ENCODE measurements at regions not wholly inside any gene's neighbourhood (a gene's known extent, or its start where the extent isn't known, plus 50 kb on each side); places are given as distances from the start of the nearest gene placed in this dataset.

- DNase-seq (peak; percentile 76 to 83 (median 78)), ATAC-seq (peak; percentile 27 to 60 (median 45))
- Histone ChIP-seq H3K36me3 (no peaks in the 10 kb centered on the region), H3K4me1 (peaks cover 0 to 94% (median 28%) of the 10 kb centered on the region in 4 donors), H3K9me3 (no peaks in the 10 kb centered on the region), H3K4me3 (peak overlapping the region in 2 of 3 donors; percentile 51 to 55), H3K27ac (peak overlapping the region; percentile 75 to 96 (median 92)), H3K27me3 (no peaks in the 10 kb centered on the region)
- TF ChIP-seq POLR2A (IDR thresholded peaks at IDR 0.05) = peak; percentile 33
- TF ChIP-seq, protein P1, sequence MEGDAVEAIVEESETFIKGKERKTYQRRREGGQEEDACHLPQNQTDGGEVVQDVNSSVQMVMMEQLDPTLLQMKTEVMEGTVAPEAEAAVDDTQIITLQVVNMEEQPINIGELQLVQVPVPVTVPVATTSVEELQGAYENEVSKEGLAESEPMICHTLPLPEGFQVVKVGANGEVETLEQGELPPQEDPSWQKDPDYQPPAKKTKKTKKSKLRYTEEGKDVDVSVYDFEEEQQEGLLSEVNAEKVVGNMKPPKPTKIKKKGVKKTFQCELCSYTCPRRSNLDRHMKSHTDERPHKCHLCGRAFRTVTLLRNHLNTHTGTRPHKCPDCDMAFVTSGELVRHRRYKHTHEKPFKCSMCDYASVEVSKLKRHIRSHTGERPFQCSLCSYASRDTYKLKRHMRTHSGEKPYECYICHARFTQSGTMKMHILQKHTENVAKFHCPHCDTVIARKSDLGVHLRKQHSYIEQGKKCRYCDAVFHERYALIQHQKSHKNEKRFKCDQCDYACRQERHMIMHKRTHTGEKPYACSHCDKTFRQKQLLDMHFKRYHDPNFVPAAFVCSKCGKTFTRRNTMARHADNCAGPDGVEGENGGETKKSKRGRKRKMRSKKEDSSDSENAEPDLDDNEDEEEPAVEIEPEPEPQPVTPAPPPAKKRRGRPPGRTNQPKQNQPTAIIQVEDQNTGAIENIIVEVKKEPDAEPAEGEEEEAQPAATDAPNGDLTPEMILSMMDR (IDR thresholded peaks at IDR 0.05) = no peak
- intact Hi-C loops (cut with DNase I) = no loop called here
- WGBS (ENCODE audit: insufficient coverage, low coverage, low lambda C conversion rate, missing lambda C conversion rate) = 19% methylated on average over 18 of the region's 19 CpGs
Observed at GRCh38 chr4:184896868-184897715, 71.3 kb upstream of the ACSL1 start.

- WGBS (ENCODE audit: insufficient coverage, low coverage, low lambda C conversion rate, missing lambda C conversion rate) = 37% methylated on average over 3 of the region's 7 CpGs
- H3K4me3 ChIP-seq = peak overlapping the region; percentile 3 to 55 (median 51)
Observed at GRCh38 chr4:184897895-184898294, 72.1 kb upstream of the ACSL1 start.

DNA sequence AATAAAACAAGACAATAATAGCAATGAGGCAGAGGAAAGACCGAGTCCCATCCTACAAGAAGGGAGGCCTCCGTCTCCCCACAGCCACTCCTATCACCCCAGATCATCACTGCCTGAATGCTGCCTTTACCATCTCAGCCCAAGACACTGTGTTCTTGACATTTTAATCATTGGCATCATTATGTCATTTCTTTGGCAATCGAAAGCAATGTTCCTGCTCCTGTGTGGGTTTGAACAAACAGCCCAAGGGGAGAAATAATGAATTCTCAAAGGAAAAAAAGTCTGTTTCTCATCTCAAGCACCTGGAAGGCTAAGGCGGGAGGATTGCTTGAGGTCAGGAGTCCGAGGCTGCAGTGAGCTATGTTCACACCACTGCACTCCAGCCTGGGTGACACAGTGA lies 73.0 kb upstream of the ACSL1 start:
- H3K4me1 ChIP-seq = peaks cover 0 to 89% (median 27%) of the 10 kb centered on the region in 4 donors
- TF ChIP-seq POLR2A (IDR thresholded peaks at IDR 0.05) = no peak
- TF ChIP-seq, protein P1 (IDR thresholded peaks at IDR 0.05) = no peak
- no peaks in the 10 kb centered on the region for H3K27me3 ChIP-seq
- no peaks in the 10 kb centered on the region for H3K9me3 ChIP-seq
- 41% methylated on average over 5 of the region's 5 CpGs for WGBS (ENCODE audit: insufficient coverage, low coverage, low lambda C conversion rate, missing lambda C conversion rate)
- H3K36me3 ChIP-seq = no peaks in the 10 kb centered on the region
- peak overlapping the region; percentile 75 to 96 (median 92) for H3K27ac ChIP-seq
- DNase-seq = no peak
- H3K4me3 ChIP-seq = peak overlapping the region; percentile 3 to 55 (median 51)
- intact Hi-C loops (cut with DNase I) = no loop called here
- ATAC-seq = no peak

More at GRCh38 chr4:184897895-184898294, 72.1 kb upstream of the ACSL1 start:
- peak in 1 of 3 donors; percentile 28 for DNase-seq
- Histone ChIP-seq H3K4me1 (peaks cover 0 to 93% (median 28%) of the 10 kb centered on the region in 4 donors), H3K36me3 (no peaks in the 10 kb centered on the region), H3K27ac (peak overlapping the region; percentile 75 to 96 (median 92)), H3K9me3 (no peaks in the 10 kb centered on the region), H3K27me3 (no peaks in the 10 kb centered on the region)
- ATAC-seq = peak in 2 of 4 donors; percentile 1
- TF ChIP-seq, protein P1 (IDR thresholded peaks at IDR 0.05) = no peak
- no peak for TF ChIP-seq POLR2A (IDR thresholded peaks at IDR 0.05)
- intact Hi-C loops (cut with DNase I) = no loop called here

DNA sequence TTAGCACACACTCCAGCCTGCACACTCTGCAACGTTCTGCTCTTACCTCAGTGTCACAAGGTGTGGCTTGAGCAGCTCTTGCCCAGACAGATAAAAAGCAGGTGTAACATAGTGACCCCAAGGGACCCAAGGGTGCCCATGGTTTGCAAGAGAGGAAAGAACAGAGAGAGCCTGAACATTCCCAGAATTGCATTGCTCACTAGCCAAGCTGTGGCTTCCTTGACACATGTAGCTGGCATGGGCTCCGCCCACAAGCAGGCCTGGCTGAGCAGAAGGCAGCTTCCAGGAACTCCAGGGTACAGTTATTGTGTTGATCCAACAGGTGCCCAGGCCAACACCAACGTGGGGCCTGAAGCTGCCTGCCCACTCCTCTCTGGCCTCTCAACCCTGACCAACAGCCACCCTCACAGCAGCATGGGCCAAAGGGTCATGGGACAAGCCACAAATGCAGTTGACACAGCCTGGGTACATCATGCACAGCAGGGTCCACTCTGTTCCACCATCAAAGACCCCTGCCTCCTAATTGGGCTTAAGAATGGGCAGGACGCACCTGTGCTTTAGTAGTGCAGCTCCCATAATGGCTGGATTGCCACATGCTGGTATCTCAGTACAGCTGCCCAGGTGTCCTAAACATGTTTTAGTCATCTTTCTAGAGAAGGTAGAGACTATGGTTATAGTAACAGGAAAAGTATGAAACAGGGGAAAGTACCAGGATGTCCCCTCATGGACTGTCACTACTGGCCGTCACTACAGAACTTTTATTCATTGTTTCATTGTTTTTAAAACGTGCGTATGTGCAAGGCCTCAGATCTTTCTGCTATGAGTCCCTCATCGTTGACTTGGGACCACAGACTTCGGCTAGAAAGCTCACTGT lies 73.7 kb upstream of the ACSL1 start:
- Histone ChIP-seq H3K4me3 (peak overlapping the region in 2 of 3 donors; percentile 51 to 55), H3K27me3 (no peaks in the 10 kb centered on the region), H3K9me3 (no peaks in the 10 kb centered on the region), H3K36me3 (no peaks in the 10 kb centered on the region), H3K27ac (peak overlapping the region; percentile 75 to 96 (median 92)), H3K4me1 (peaks cover 0 to 82% (median 25%) of the 10 kb centered on the region in 4 donors)
- WGBS (ENCODE audit: insufficient coverage, low coverage, low lambda C conversion rate, missing lambda C conversion rate) = 100% methylated on average over 1 of the region's 9 CpGs
- intact Hi-C loops (cut with DNase I) = no loop called here
- DNase-seq (peak; percentile 88 to 94 (median 93)), ATAC-seq (peak; percentile 57 to 84 (median 72))
- TF ChIP-seq, protein P1 (IDR thresholded peaks at IDR 0.05) = no peak
- peak; percentile 23 for TF ChIP-seq POLR2A (IDR thresholded peaks at IDR 0.05)
